Activated CD8-positive, alpha-beta memory T cell treated with anti-CD3 and anti-CD28 coated beads, Interleukin-2, amount 10 ng/mL, durations not matched to agents 7 days and 5 days (primary cell): ENCODE measurements at regions not wholly inside any gene's neighbourhood (a gene's known extent, or its start where the extent isn't known, plus 50 kb on each side); places are given as distances from the start of the nearest gene placed in this dataset.
A peak's percentile ranks its signal among the peaks of the same experiment; 100 is the strongest.

Experiments
- ATAC-seq: fragments of 150-1000 bp; cut with Tn5 transposase; one replicate; pipeline ENCODE4 v1.10.0; 2021; ENCODE audit warnings: moderate library complexity
- CTCF ChIA-PET: fragments of 350-600 bp; sonication (Branson Sonifier 250); formaldehyde crosslinking; loops from one replicate; lab custom pipeline; 2021; ENCODE audit warnings: antibody characterized with exemption; lab: Charles Lee
- DNase-seq: peaks from one replicate; pipeline ENCODE4 v3.0.0-alpha.2; 2020
- H3K27ac Mint-ChIP-seq: one replicate; pipeline ENCODE4 v1.8.0; 2021; ENCODE audit warnings: mild to moderate bottlenecking, mixed read lengths
- H3K27me3 Mint-ChIP-seq: one replicate; pipeline ENCODE4 v1.8.0; 2021; ENCODE audit warnings: mixed read lengths
- H3K36me3 Mint-ChIP-seq: one replicate; pipeline ENCODE4 v1.8.0; 2021; ENCODE audit warnings: mild to moderate bottlenecking, mixed read lengths
- H3K4me1 Mint-ChIP-seq: one replicate; pipeline ENCODE4 v1.8.0; 2021; ENCODE audit warnings: mixed read lengths
- H3K4me3 Mint-ChIP-seq: one replicate; pipeline ENCODE4 v1.8.0; 2021; ENCODE audit warnings: mild to moderate bottlenecking, moderate library complexity, mixed read lengths
- H3K9me3 Mint-ChIP-seq: one replicate; pipeline ENCODE4 v1.8.0; 2022; ENCODE audit warnings: low read depth, mixed read lengths

- DNase-seq = no peak
- CTCF ChIA-PET = no interaction called here
- peaks cover 1% of the 10 kb centered on the region for H3K36me3 Mint-ChIP-seq
- H3K27me3 Mint-ChIP-seq = no peaks in the 10 kb centered on the region
- H3K4me3 Mint-ChIP-seq = no peak overlapping the region
- H3K27ac Mint-ChIP-seq = no peak overlapping the region
- H3K4me1 Mint-ChIP-seq = peaks cover 14% of the 10 kb centered on the region
- no peaks in the 10 kb centered on the region for H3K9me3 Mint-ChIP-seq
- ATAC-seq = no peak
These were observed 415.9 kb downstream of the FGF9 start for GRCh38 chr13:22086597-22087330.

- Mint-ChIP-seq H3K9me3 (no peaks in the 10 kb centered on the region), H3K4me1 (no peaks in the 10 kb centered on the region), H3K27ac (no peak overlapping the region), H3K27me3 (no peaks in the 10 kb centered on the region), H3K36me3 (peaks cover 5% of the 10 kb centered on the region), H3K4me3 (no peak overlapping the region)
- DNase-seq = no peak
- no peak for ATAC-seq
- CTCF ChIA-PET = no interaction called here
These were observed 419.2 kb downstream of the FGF9 start for GRCh38 chr13:22090106-22090505.

GRCh38 chr13:22091222-22091970 is 420.5 kb downstream of the FGF9 start:
- no peak for ATAC-seq
- no peak for DNase-seq
- no peaks in the 10 kb centered on the region for H3K9me3 Mint-ChIP-seq
- H3K4me1 Mint-ChIP-seq = no peaks in the 10 kb centered on the region
- no peak overlapping the region for H3K27ac Mint-ChIP-seq
- no peak overlapping the region for H3K4me3 Mint-ChIP-seq
- CTCF ChIA-PET = no interaction called here
- no peaks in the 10 kb centered on the region for H3K27me3 Mint-ChIP-seq
- peaks cover 3% of the 10 kb centered on the region for H3K36me3 Mint-ChIP-seq

GRCh38 chr13:22091971-22092300 is 421.1 kb downstream of the FGF9 start:
- H3K4me1 Mint-ChIP-seq = no peaks in the 10 kb centered on the region
- peaks cover 3% of the 10 kb centered on the region for H3K36me3 Mint-ChIP-seq
- H3K9me3 Mint-ChIP-seq = no peaks in the 10 kb centered on the region
- no peak for DNase-seq
- H3K4me3 Mint-ChIP-seq = no peak overlapping the region
- CTCF ChIA-PET = no interaction called here
- no peak overlapping the region for H3K27ac Mint-ChIP-seq
- no peaks in the 10 kb centered on the region for H3K27me3 Mint-ChIP-seq
- no peak for ATAC-seq

GRCh38 chr13:22092791-22093560 is 422.1 kb downstream of the FGF9 start:
- CTCF ChIA-PET = no interaction called here

GRCh38 chr13:22095794-22096193 is 424.9 kb downstream of the FGF9 start:
- DNase-seq (no peak), ATAC-seq (no peak)
- no peaks in the 10 kb centered on the region for H3K27me3 Mint-ChIP-seq
- CTCF ChIA-PET = no interaction called here
- H3K36me3 Mint-ChIP-seq = peaks cover 7% of the 10 kb centered on the region
- H3K4me1 Mint-ChIP-seq = no peaks in the 10 kb centered on the region
- H3K4me3 Mint-ChIP-seq = no peak overlapping the region
- H3K27ac Mint-ChIP-seq = no peak overlapping the region
- no peaks in the 10 kb centered on the region for H3K9me3 Mint-ChIP-seq

More at GRCh38 chr13:22092791-22093560, 422.1 kb downstream of the FGF9 start:
- DNase-seq = no peak
- H3K4me3 Mint-ChIP-seq = no peak overlapping the region
- H3K27ac Mint-ChIP-seq = no peak overlapping the region
- peaks cover 3% of the 10 kb centered on the region for H3K36me3 Mint-ChIP-seq
- H3K9me3 Mint-ChIP-seq = no peaks in the 10 kb centered on the region
- no peaks in the 10 kb centered on the region for H3K4me1 Mint-ChIP-seq
- H3K27me3 Mint-ChIP-seq = no peaks in the 10 kb centered on the region
- no peak for ATAC-seq

- Mint-ChIP-seq H3K9me3 (peaks cover under 1% of the 10 kb centered on the region), H3K27ac (no peak overlapping the region), H3K4me1 (no peaks in the 10 kb centered on the region), H3K4me3 (no peak overlapping the region), H3K36me3 (peaks cover 7% of the 10 kb centered on the region), H3K27me3 (no peaks in the 10 kb centered on the region)
- no peak for ATAC-seq
- DNase-seq = no peak
- CTCF ChIA-PET = no interaction called here
These were observed 428.7 kb downstream of the FGF9 start for GRCh38 chr13:22099585-22099984.

GRCh38 chr13:22102271-22102670 is 431.4 kb downstream of the FGF9 start:
- CTCF ChIA-PET = no interaction called here
- Mint-ChIP-seq H3K4me3 (no peak overlapping the region), H3K9me3 (peaks cover 3% of the 10 kb centered on the region), H3K27ac (no peak overlapping the region), H3K4me1 (peaks cover 12% of the 10 kb centered on the region), H3K27me3 (no peaks in the 10 kb centered on the region), H3K36me3 (peaks cover 4% of the 10 kb centered on the region)
- ATAC-seq (no peak), DNase-seq (no peak)

GRCh38 chr13:22103046-22104027 is 432.5 kb downstream of the FGF9 start:
- H3K9me3 Mint-ChIP-seq = peaks cover 3% of the 10 kb centered on the region
- peaks cover 22% of the 10 kb centered on the region for H3K4me1 Mint-ChIP-seq
- no peak overlapping the region for H3K27ac Mint-ChIP-seq
- CTCF ChIA-PET = no interaction called here
- no peaks in the 10 kb centered on the region for H3K27me3 Mint-ChIP-seq
- H3K4me3 Mint-ChIP-seq = no peak overlapping the region
- H3K36me3 Mint-ChIP-seq = peaks cover 4% of the 10 kb centered on the region
- DNase-seq (no peak), ATAC-seq (no peak)

- ATAC-seq = no peak
- DNase-seq = no peak
- CTCF ChIA-PET = interaction anchor here (0.9 to 1.1 kb wide), 2 partner anchors 9 to 468 kb away, joined by 3 to 6 read pairs; no protein-coding TSS in a partner anchor
These were observed 435.2 kb downstream of the FGF9 start for GRCh38 chr13:22106058-22106457.

GRCh38 chr13:22107549-22107948 is 436.7 kb downstream of the FGF9 start:
- Mint-ChIP-seq H3K27ac (no peak overlapping the region), H3K4me3 (no peak overlapping the region), H3K4me1 (peaks cover 47% of the 10 kb centered on the region), H3K36me3 (peaks cover 10% of the 10 kb centered on the region), H3K27me3 (no peaks in the 10 kb centered on the region), H3K9me3 (peaks cover 5% of the 10 kb centered on the region)
- CTCF ChIA-PET = no interaction called here
- DNase-seq (no peak), ATAC-seq (no peak)

More at GRCh38 chr13:22106058-22106457, 435.2 kb downstream of the FGF9 start:
- Mint-ChIP-seq H3K9me3 (peaks cover 5% of the 10 kb centered on the region), H3K4me1 (peaks cover 36% of the 10 kb centered on the region), H3K36me3 (peaks cover 1% of the 10 kb centered on the region), H3K27ac (no peak overlapping the region), H3K27me3 (no peaks in the 10 kb centered on the region), H3K4me3 (no peak overlapping the region)

GRCh38 chr13:22108283-22108942 is 437.5 kb downstream of the FGF9 start:
- peaks cover 7% of the 10 kb centered on the region for H3K9me3 Mint-ChIP-seq
- no peak for DNase-seq
- peaks cover 18% of the 10 kb centered on the region for H3K36me3 Mint-ChIP-seq
- H3K4me1 Mint-ChIP-seq = peaks cover 51% of the 10 kb centered on the region
- no peak overlapping the region for H3K4me3 Mint-ChIP-seq
- H3K27ac Mint-ChIP-seq = peak overlapping the region; percentile 29
- no peaks in the 10 kb centered on the region for H3K27me3 Mint-ChIP-seq
- ATAC-seq = no peak
- CTCF ChIA-PET = no interaction called here
